Stimulated activated CD4-positive, alpha-beta T cell treated with anti-CD3 and anti-CD28 coated beads, TNF-alpha, amount 100 ng/mL, for 1 hour (primary cell): ENCODE measurements at regions not wholly inside any gene's neighbourhood (a gene's known extent, or its start where the extent isn't known, plus 50 kb on each side); places are given as distances from the start of the nearest gene placed in this dataset.
"Not testable (repeated sequence)": the region's sequence is repeated elsewhere in the genome, so short reads cannot be mapped to it uniquely, and the experiment has no call there.

Experiments used
- DNase-seq, 3 donors: peaks; one replicate each; pipeline ENCODE4 v3.0.0-alpha.2; 2020; ENCODE audit warnings: low read depth in 3 of 3, low spot score in 1 of 3

DNA sequence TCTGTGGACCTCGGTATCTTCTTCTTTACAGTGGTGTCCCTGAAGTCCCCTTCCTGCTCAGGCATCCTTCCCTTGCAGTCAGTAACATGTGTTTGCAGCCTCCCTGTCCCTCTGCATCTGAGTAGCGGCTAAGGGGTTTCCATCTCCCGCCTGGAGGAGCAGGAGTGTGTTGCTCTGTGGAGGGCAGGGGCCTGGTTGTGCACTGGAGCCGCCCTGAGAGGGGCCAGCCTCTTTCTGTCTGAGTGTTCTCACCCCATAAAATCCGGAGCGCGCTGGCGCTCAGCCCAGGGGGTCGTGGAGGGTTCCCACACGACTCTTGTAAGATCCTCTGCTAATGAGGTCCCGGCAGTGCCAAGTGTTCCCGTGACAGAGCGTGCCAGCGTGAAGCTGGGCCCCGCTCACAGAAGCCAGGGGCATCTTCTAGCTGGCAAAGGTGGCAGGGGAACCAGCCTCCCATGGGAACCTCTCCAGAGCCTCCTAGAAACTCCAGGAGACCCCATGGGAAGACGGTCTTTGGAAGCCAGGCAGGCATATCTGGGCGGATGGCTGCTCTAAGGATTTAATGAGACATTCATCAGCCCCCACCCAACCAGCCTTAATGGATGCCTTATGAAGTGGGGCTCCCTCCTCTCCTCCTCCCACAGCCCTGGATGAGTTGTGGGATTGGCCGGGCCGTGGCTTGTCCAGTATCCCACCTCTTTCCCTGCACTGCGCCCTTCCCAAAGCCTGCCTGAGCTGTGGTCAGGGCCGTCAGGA lies 91.4 kb upstream of the GSE1 start:
- no peak for DNase-seq

DNA sequence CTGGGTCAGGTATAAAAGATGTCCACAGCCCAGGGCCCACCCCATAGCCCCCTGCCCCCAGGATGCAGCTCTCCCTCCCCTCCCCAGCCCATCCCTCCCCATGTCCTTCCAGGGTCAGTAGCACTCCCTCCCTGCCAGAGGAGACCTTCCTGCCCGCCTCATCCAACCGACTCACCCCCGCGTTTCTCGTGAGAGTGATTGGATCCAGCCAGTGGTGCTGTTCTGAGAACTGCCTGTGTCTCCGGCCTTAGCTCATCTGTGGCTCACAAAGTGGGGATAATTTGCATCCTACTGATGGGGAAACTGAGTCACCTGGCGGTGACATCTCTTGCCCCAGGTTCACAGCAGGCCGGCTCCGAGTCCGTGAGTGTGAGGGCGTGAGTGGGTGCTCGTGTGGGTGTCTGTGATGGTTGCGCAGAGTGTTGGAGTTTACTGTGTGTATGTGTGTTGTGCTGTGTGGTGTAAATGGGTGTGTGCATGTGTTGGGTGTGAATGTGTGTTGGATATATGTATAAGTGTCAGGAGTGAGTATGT lies 90.7 kb upstream of the GSE1 start:
- DNase-seq, result no peak

DNA sequence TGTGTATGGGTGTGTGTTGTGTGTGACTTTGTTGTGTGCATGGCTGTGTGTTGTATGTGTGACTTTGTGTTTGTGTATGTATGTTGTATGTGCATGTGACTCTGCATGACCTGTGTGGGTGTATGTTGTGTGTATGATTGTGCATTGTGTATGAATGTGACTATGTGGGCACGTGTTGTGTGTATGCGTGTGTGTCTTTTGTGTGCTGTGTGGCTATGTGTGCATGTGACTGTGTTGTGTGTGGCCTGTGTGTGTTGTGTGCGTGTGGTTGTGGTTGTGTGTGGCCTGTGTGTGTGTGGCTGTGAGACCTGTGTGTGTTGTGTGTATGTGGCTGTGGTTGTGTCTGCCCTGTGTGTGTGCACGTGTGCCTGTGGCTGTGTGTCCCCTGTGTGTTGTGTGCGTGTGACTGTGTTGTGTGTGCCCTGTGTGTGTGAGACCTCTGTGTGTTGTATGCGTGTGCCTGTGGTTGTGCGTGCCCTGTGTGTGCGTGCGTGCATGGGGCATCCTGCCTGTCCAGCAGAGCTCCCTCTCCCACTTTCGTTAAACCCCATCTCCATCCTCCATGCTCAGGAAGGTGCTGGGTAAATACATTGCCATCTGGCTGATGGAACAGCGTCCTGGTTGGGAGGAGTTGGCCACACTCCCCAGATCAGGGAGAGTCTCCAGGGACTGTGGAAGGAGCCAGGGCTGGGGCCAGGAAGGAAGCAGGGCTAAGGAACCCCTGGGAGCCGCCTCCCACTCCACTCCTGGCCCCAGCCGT lies 90.1 kb upstream of the GSE1 start:
- DNase-seq, result no peak

DNA sequence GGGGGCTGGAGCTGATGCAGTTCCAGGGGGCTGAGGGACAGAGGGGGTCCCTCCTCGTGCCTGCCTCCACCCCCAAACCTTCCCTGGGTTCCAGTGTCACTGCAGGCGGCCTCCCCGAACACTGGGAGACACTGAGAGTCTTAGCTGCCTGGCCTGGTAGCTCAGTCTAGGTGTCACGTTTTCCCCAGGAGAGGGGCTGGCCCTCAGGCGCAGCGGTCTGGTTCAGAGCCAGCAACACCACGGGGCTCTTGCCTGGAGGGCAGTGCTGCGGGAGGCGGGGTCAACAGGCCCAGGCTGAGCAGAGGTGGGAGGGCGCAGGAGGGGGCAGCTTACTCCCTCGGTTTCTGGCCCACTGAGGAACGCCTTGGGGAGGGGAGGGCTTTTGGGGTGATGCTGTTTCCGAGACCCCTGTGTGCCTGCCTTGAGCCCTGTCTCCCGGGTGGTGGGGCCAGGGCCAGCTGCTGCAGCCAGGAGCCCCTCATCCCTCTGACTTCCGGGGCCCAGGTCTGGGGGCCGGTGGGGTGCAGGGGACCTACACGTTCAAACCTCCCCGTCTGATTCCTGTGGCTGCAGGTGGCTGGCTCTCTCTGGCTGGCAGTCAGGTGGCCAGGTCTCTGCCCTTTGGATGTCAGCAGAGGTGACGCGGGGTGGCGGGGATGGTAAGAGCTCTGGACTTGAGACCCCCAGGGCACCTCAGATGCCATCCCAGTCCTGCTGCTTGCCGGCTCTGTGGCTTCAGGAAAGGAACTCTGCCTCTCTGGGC lies 89.3 kb upstream of the GSE1 start:
- no peak for DNase-seq

DNA sequence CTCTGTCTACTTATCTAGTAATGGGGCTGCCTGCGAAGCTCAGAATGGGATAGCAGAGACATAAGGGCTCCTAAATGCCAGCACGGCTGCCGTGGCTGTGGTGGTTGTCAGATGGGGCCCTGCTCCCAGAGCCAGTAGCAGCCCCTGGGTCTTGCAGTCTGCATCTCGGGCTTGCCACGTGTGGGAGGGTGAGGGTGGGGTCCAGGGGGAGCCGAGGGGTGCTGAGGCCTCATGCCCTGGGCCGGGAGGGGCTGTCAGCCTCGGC lies 88.8 kb upstream of the GSE1 start:
- DNase-seq, result no peak

DNA sequence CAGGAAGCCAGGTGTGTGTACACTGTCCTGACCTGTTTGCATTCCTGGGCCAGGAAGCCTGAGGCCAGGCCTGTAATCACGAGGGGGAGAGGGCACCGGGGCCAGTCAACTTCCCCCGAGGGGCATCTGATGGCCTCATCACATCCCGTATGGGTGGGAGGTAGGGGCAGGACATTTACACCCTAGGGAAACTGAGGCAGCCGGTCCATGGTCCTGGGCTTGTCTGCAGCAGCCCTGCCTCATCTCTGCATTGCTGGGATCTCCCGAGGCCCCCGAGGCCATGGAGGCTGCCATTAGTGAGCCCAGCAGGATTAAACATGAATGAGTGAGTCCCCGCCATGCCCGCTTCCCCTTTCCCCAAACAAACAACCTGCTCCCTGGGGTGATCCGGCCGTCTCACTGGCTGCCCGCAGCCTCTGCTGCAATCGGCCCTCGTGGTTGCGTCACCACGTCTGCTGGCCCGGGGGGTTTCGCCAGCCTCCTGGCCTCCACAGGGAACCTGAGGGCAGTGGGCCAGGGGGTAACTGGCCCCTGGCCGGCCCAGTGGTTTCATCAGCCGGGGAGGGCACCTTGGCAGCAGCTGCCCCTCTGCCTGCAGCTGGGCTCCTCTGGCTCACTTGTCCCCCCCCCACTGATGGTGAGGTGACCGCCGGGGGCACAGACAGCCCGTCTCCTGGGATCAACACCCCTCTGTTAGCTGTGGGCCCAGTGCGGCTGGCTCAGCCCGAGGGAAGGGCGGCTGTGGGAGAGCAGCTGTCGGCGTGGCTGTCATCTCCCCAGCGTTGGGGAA lies 88.3 kb upstream of the GSE1 start:
- no peak for DNase-seq

DNA sequence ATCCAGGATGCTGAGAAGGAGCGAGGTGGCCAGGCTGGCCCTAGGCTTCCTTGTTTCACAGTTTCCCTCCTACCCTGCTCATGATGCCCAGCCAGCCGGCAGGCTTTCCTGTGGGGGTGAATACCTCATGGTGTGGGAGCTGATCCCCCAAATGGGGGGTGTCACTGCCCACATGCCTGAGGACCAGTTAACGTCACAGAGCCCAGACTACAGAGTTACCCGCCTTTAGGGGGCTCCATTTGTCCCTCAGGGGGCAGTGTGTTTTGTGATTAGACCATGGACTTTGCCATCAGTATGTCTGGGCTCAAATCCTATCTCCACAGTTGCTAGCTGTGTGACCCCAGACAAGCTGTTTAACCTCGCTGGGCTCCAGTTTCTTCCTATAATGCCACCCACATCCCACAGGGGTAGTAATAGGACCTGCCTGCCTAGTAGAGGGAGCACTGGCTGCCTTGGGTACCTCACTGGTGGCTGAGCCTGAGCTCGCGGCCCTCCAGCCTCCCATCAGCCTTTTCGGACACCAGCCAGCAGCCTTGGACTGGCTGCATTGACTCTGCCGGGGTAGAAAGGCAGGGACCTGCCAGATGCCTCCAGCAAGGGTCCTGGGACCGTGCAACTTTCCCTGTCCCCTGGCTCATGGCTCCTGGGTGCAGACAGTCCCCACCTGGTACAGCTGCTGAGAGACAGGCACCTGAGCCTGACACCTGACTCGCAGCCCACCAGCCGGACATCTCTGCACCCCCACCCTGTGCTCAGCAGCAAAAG lies 87.5 kb upstream of the GSE1 start:
- DNase-seq, result no peak

DNA sequence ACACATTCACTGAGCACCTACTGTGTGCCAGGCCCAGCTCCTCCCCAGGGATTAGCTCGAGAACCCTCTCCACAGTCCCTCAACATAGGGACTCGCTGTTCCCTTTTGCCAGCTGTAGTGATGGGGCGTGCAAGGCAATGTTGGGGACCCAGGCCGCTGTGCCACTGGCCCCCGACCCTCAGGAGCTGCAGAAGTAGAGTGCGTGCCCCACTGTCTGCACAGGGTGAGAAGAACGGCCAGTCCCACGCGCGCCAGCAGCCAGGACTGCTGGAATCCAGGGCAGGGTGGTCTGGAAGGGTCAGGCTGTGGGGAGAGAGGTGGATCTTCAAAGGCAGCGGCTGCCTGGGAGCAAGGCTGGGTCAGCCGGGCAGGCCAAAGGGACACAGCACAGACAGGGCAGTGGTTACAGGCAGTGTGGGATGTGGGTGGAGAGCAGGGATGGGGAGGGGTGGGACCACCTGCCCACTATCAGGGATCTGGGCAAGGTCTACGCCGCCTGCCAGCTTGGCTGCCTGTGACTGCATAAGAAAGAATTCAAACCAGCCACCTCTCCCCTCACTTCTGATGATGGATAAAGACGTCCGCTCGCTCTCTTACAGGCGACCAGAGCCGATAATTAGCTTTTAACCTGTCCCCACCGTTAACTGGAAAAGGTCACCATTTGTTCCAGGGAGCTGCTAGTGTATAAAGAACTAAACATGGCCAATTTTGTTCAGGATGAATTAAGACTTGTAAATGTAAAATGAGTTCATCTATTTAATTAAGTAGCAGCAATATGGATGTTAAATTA lies 86.7 kb upstream of the GSE1 start:
- DNase-seq, result no peak

DNA sequence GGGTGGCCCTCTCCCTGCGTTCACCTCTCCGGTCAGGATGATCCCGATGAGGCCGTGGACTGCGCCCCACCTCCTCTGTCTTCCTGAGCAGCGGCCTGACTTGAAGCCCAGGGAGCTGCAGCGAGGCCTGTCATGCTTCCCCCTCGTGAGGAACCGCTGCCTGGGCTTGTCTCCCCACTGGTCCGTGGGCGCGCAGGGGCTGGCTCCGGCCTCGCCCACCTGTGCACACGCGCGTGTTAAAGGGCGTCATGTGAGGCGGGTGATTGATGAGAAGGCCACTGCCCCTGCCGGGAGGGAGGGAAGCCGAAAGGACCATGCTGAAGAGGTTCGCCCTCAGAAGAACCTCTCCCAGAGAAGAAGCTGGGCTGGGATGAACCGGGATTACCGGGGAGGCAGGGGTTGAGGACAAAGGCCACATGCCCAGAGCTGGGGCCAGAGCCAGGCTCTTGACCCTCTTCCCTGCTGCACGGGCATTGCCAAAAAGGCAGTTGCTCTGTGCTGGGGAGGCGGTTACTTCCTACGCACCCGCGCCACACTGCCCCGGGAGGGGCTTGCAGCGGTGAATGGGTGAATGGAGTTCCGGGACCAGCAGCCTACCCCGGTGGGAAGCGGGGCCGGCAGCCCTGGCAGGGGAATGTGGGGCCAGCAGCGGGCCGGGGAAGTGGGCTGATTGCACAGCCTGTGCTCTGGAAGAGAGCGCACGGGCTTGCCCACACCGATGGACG lies 85.9 kb upstream of the GSE1 start:
- no peak for DNase-seq

DNA sequence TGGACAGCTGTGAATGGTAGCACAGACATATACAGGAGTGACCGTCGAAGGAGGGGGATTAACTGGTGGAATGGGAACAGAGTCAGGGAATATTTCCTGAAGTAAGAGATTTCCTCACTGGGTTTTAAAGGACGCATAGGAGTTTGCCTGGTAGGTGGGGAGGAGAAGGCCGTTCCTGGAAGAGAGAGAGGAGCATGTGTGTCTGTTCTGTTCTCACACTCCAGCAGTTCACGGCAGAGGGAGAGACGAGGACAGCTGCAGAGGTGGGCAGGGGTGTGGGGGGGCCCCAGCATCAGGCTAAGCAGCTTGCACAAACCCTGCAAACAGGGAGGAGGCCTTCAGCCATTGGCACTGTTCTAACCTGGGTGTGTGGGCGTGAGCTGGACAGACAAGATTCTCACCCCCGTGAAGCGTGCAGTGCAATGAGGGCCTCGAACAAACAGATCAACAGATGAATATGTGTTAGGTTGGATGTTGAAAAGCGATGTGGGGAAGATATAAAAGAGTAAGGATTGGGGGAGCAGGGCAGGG lies 85.3 kb upstream of the GSE1 start:
- DNase-seq, result no peak

DNA sequence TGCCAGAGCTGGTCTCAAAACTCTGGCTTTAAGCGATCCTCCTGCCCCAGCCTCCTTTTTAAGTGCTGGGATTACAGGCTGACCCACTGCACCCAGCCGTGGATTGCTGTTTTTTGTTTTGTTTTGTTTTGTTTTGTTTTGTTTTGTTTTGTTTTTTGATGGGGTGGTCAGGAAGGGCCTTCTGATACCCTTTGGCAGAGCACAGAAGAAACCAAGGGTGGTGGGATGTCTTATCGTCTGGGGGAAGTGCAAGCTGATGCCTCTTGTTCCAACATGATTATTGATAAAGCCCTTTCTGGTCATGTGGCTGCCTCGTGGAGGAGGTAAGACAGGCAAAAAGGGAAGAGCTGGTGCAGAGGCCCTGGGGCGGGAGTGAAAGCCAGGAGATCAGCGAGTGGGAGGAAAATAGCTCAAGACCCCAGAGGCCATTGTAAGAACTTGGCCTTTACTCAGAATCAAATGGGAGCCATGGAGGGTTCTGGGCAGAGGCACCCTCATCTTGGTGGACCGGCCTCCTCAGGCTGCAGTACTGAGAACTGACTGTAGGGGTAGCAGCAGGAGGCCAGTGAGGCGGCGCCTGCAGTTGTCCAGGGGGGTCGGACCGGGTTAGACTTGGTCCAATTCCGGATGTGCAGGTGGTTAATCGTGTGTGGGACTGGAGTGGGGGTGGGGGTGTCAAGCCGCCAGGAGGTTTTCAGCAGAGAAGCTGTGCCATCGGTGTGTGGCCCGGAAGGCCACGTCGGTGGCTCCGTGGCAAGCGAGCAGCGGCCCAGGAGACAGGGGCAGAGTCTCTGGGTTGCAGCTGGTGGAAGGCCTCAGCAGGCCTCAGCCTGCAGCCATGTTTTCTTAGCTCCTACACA lies 84.4 kb upstream of the GSE1 start:
- DNase-seq, result no peak

DNA sequence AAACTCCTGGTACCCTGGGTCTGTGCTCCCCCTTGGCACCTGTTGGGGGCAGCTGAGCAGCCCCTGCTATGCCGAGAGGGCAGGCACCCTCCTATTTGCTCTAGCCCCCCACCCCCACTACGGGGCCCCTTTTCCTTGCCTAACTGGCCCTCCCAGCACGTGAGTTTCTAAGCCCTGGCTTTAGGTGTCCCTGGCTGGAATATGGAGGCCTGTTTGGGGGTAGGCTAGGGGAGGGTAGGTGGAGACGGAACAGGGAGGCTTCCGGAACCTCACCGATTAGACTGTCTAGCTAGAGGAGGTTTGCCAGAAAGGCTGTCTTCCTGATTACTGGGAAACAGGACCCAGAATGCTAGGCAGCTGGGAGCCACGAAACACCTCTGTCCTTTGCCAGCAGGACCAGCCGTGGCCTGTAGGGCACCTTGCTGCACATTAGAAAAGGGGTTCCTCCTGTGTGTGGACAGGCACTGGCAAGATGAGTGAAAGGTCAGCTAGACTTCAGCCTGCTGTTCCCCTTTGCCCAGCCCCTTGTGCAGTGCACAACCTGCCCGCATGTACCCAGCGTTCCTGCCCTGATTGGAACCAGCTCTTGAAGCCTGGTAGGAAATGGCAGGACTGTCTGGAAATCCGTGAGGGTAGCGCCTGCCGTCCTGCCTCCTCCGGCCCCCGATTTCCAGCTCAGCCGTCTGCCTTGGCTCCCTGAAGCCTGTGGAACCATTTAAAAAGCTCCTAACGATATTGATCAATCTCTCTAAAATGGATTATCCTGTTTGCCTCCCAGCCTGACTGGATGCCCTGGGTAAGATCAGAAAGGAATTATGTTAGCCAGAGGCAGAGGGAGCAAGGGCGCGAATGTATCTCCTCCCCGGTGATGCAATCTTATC lies 83.4 kb upstream of the GSE1 start:
- DNase-seq, result no peak

DNA sequence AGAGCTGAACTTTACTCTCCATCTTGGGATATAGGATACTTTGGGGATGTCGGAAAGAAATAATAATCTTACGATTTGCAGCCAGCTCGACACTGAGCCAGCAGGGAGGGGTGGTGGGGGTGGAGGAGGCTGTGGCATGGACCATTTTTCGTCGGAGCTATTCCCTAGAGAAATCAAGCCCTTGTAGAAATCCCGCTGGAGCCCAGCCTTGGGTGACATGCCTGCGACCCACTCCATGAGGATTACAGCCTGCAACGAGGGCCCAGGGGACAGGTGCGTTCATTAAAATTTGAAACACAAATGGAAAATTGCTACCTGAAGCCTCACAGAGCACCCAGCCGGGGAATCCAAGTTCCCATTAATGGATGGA lies 82.8 kb upstream of the GSE1 start:
- no peak for DNase-seq

DNA sequence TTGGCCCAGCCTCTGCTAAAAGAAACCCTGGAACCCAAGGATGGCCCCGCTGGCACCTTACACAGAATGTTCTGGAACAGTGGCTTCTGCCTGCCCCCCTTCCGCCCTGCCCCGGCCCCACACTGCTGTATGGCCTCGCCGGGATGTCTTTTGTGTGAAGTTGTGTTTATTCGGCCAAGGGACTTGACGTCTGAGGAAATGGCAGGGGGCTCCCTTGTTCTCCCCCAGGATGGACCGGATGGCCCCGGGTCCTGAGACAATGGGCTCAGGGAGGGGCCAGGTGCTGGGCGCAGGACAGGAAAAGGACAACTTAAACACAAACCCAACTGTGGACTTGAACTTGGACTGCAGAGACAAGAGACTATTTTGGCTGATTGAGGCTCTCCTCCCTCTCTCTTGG lies 81.6 kb upstream of the GSE1 start:
- DNase-seq, result no peak

DNA sequence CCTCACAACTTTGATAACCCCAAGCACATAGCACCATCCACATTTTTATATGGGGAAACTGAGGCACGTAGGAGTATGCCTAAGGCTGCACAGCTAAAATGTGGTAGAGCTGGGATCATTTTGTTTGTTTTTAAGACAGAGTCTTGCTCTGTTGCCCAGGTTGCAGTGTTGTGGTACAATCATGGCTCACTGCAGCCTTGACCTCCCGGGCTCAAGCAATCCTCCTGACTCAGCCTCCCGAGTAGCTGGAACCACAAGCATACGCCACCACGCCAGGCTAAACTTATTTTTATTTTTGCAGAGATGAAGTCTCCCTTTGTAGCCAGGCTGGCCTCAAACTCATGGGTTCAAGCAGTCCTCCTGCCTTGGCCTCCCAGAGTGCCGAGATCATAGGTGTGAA lies 81.0 kb upstream of the GSE1 start:
- no peak for DNase-seq

DNA sequence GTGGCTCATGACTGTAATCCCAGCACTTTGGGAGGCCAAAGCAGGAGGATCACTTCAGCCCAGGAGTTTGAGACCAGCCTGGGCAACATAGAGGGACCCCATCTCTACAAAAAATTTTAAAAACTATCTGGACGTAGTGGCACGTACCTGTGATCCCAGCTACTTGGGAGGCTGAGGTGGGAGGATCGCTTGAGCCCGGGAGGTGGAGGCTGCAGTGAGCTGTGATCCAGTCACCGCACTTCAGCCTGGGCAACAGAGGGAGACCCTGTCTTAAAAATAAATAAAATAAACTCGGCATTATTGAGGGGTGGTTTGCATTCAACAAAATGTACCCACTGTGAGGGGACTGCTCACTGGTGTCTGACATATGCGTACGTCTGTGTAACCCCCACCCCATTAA lies 79.5 kb upstream of the GSE1 start:
- DNase-seq, result not testable (repeated sequence)
